H1 (cell line): ENCODE measurements at regions not wholly inside any gene's neighbourhood (a gene's known extent, or its start where the extent isn't known, plus 50 kb on each side); places are given as distances from the start of the nearest gene placed in this dataset.

Source experiments
- CEBPB ChIP-seq: IDR thresholded peaks from 2 replicates; pipeline ENCODE4 v1.6.1; 2012; ENCODE audit warnings: low read depth, low read length
- CTCF ChIP-seq, 3 experiments: IDR thresholded peaks; 1 replicate in 2 of 3; 2 replicates in 1 of 3; pipeline versions ENCODE4 v1.5.1 to v1.6.1; 2011; ENCODE audit warnings: low read length in 3 of 3, mild to moderate bottlenecking in 3 of 3, inconsistent platforms in 2 of 3, low read depth in 1 of 3, moderate library complexity in 1 of 3; ENCODE audit not compliant: insufficient read depth in 1 of 3; ENCODE audit errors: control extremely low read depth in 1 of 3
- HDAC6 ChIP-seq: IDR thresholded peaks from one replicate; pipeline ENCODE4 v1.7.1; 2012; ENCODE audit warnings: low read depth, mild to moderate bottlenecking, inconsistent platforms, low read length, moderate library complexity
- MAFK ChIP-seq: IDR thresholded peaks from 2 replicates; pipeline ENCODE4 v1.6.1; 2012; ENCODE audit warnings: low read depth, mild to moderate bottlenecking, improper control_type of control experiment, low read length
- RAD21 ChIP-seq, 2 experiments: IDR thresholded peaks in 1 of 2; conservative IDR thresholded peaks in 1 of 2; 2 replicates each; pipeline ENCODE4 v1.6.1; 2011; ENCODE audit warnings: low read depth in 2 of 2, low read length in 2 of 2, improper control_type of control experiment in 1 of 2, inconsistent platforms in 1 of 2, mild to moderate bottlenecking in 1 of 2, moderate library complexity in 1 of 2
- RFX5 ChIP-seq: IDR thresholded peaks from 2 replicates; pipeline ENCODE4 v1.6.1; 2011; ENCODE audit warnings: low read depth, low read length, improper control_type of control experiment, borderline replicate concordance
- RNF2 ChIP-seq: fragments of 200-900, 300-1000 bp; sonication (generic); IDR thresholded peaks from 2 replicates; pipeline ENCODE4 v1.7.1; 2016; ENCODE audit warnings: borderline replicate concordance, low read depth, mild to moderate bottlenecking, antibody characterized with exemption, low read length; ENCODE audit not compliant: poor library complexity, severe bottlenecking; ENCODE audit errors: missing control alignments

GRCh38 chr2:145356056-145356455, 836.1 kb upstream of the ZEB2 start:
- TF ChIP-seq CEBPB (no peak), CTCF (IDR thresholded peaks at IDR 0.05; ENCODE audit: control extremely low read depth in 1 of 3, insufficient read depth in 1 of 3, low read depth in 1 of 3, low read length in 3 of 3) (no peak), RFX5 (no peak), RNF2 (no peak), RAD21 (IDR thresholded peaks at IDR 0.05 in 1 of 2, conservative IDR thresholded peaks at IDR 0.05 in 1 of 2; ENCODE audit: low read depth in 2 of 2, low read length in 2 of 2) (no peak), MAFK (no peak), HDAC6 (no peak)
